NCI-H226 (cell line): ENCODE measurements at regions not wholly inside any gene's neighbourhood (a gene's known extent, or its start where the extent isn't known, plus 50 kb on each side); places are given as distances from the start of the nearest gene placed in this dataset.

Source experiments
- DNase-seq: peaks from one replicate; pipeline ENCODE4 v3.0.0-alpha.2; 2015

- DNase-seq = no peak
Observed at GRCh38 chr6:127019828-127020227, 98.6 kb upstream of the RSPO3 start.

GRCh38 chr6:127022302-127022701, 96.2 kb upstream of the RSPO3 start:
- DNase-seq = no peak

GRCh38 chr6:127023001-127023778, 95.3 kb upstream of the RSPO3 start:
- no peak for DNase-seq

- peak; percentile 45 for DNase-seq
Observed at GRCh38 chr6:127026247-127026646, 92.2 kb upstream of the RSPO3 start.

GRCh38 chr6:127030111-127030510, 88.4 kb upstream of the RSPO3 start:
- DNase-seq = no peak

- DNase-seq = no peak
Observed at GRCh38 chr6:127030836-127031235, 87.6 kb upstream of the RSPO3 start.

GRCh38 chr6:127031511-127031910, 87.0 kb upstream of the RSPO3 start:
- no peak for DNase-seq

- DNase-seq = no peak
Observed at GRCh38 chr6:127032971-127033370, 85.5 kb upstream of the RSPO3 start.

- DNase-seq = peak; percentile 44
Observed at GRCh38 chr6:127051571-127052260, 66.8 kb upstream of the RSPO3 start.

GRCh38 chr6:127053032-127053874, 65.2 kb upstream of the RSPO3 start:
- peak; percentile 43 for DNase-seq

GRCh38 chr6:127053875-127054235, 64.6 kb upstream of the RSPO3 start:
- no peak for DNase-seq

GRCh38 chr6:127058027-127058426, 60.4 kb upstream of the RSPO3 start:
- DNase-seq = peak; percentile 49

GRCh38 chr6:127058936-127059335, 59.5 kb upstream of the RSPO3 start:
- DNase-seq = no peak
